Smooth muscle cell (in vitro differentiated cells): ENCODE measurements at regions not wholly inside any gene's neighbourhood (a gene's known extent, or its start where the extent isn't known, plus 50 kb on each side); places are given as distances from the start of the nearest gene placed in this dataset.

ENCODE experiments used
- DNase-seq: peaks from one replicate; lab custom pipeline; 2025; ENCODE audit not compliant: unreplicated experiment; lab: John Stamatoyannopoulos, UW
- H2AFZ ChIP-seq: fragments of 200-600 bp; sonication (generic); 2 replicates; pipeline ENCODE4 v1.6.0; 2016; ENCODE audit warnings: antibody characterized with exemption, low read depth, mild to moderate bottlenecking
- H3F3A ChIP-seq: fragments of 200-600 bp; sonication (generic); 2 replicates; pipeline ENCODE4 v1.6.0; 2017; ENCODE audit warnings: antibody characterized with exemption, low read depth
- H3K27ac ChIP-seq: fragments of 200-600 bp; sonication (generic); 2 replicates; pipeline ENCODE4 v1.5.1; 2016; ENCODE audit warnings: low read depth, mild to moderate bottlenecking
- H3K27me3 ChIP-seq: fragments of 200-600 bp; sonication (generic); 2 replicates; pipeline ENCODE4 v1.6.1; 2016; ENCODE audit warnings: low read depth, mild to moderate bottlenecking
- H3K36me3 ChIP-seq: fragments of 200-600 bp; sonication (generic); 2 replicates; pipeline ENCODE4 v1.5.1; 2016; ENCODE audit warnings: low read depth
- H3K4me1 ChIP-seq: fragments of 200-600 bp; sonication (generic); 2 replicates; pipeline ENCODE4 v1.5.1; 2016; ENCODE audit warnings: low read depth
- H3K4me2 ChIP-seq: fragments of 200-600 bp; sonication (generic); 2 replicates; pipeline ENCODE4 v1.6.0; 2016; ENCODE audit warnings: mild to moderate bottlenecking
- H3K4me3 ChIP-seq: fragments of 200-600 bp; sonication (generic); 2 replicates; pipeline ENCODE4 v1.5.1; 2016; ENCODE audit warnings: mild to moderate bottlenecking
- H3K79me2 ChIP-seq: fragments of 200-600 bp; sonication (generic); 2 replicates; pipeline ENCODE4 v1.6.0; 2016; ENCODE audit warnings: low read depth, mild to moderate bottlenecking
- H3K9ac ChIP-seq: fragments of 200-600 bp; sonication (generic); 2 replicates; pipeline ENCODE4 v1.6.0; 2016; ENCODE audit warnings: low read depth
- H3K9me3 ChIP-seq: fragments of 200-600 bp; sonication (generic); replicated peaks from 2 replicates; pipeline ENCODE4 v1.5.1; 2016; ENCODE audit warnings: low read depth
- H4K20me1 ChIP-seq: fragments of 200-600 bp; sonication (generic); 2 replicates; pipeline ENCODE4 v1.6.0; 2016; ENCODE audit warnings: low read depth
- CTCF ChIP-seq: fragments of 200-600 bp; sonication (generic); IDR thresholded peaks from 2 replicates; pipeline ENCODE4 v1.5.1; 2017; ENCODE audit warnings: borderline replicate concordance, mild to moderate bottlenecking, antibody characterized with exemption; ENCODE audit not compliant: insufficient read depth, poor library complexity, severe bottlenecking
- WGBS: methylation state at CpG from one replicate; pipeline ENCODE4 v1.1.7; 2016; ENCODE audit warnings: low lambda C conversion rate; 5-methylcytosine and 5-hydroxymethylcytosine counted together

DNA sequence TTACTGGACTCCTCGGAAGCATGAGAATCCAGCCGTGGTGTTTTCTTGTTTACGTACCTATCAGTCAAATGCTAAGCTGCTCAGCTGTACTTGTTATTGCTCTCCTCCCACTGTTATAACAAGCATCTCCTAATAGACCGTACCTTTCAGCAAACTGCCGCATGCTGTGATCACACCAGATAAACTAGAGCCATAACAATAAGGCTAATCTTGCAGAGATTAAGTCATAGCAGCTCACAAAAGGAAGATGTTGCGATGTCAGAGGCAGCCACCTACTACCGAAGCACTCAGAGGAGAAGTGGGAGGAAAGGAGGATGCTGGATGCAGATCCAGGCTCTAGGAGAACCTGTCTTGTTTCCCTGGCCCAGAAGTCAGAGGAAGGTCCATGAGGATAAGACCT lies 196.0 kb downstream of the GALC start:
- Histone ChIP-seq H3K27me3 (peaks cover 6% of the 10 kb centered on the region), H3K9me3 (no peaks in the 10 kb centered on the region), H3F3A (no peaks in the 10 kb centered on the region), H3K27ac (no peak overlapping the region), H3K36me3 (no peaks in the 10 kb centered on the region), H3K4me3 (no peak overlapping the region), H3K9ac (no peak overlapping the region), H3K4me1 (no peaks in the 10 kb centered on the region), H3K79me2 (no peaks in the 10 kb centered on the region), H3K4me2 (no peak overlapping the region), H2AFZ (no peak overlapping the region), H4K20me1 (no peaks in the 10 kb centered on the region)
- DNase-seq, result no peak
- TF ChIP-seq CTCF, result no peak
- 73% methylated on average over 7 of the region's 7 CpGs for WGBS

GRCh38 chr14:87794561-87794960 lies 198.4 kb downstream of the GALC start:
- Histone ChIP-seq H3K27ac (no peak overlapping the region), H3K4me2 (no peak overlapping the region), H3K27me3 (peaks cover 6% of the 10 kb centered on the region), H3K9me3 (no peaks in the 10 kb centered on the region), H3K4me3 (no peak overlapping the region), H4K20me1 (no peaks in the 10 kb centered on the region), H3K36me3 (no peaks in the 10 kb centered on the region), H3K4me1 (no peaks in the 10 kb centered on the region), H3F3A (no peaks in the 10 kb centered on the region), H3K9ac (no peak overlapping the region), H2AFZ (no peak overlapping the region), H3K79me2 (no peaks in the 10 kb centered on the region)
- no peak for TF ChIP-seq CTCF
- DNase-seq, result no peak
- 80% methylated on average over 2 of the region's 2 CpGs for WGBS

DNA sequence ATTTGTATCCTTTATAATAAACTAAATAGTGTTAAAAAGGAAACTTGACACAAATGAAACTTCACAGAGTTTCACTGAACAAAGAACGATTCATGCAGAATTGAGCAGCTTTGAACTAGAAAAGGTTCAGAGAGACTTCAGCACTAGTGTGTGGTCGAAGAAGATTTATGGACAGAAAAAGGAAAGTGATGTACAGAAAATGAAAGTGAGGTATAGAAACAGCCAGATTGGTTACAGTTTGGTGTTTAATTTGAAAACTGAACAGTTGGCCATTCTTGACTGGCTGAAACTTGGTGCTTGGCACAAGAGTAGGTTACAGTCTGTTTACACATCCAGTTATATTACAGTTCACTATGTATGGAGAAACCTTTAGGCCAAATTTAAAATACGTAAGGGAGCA lies 207.1 kb downstream of the GALC start:
- no peaks in the 10 kb centered on the region for H3K36me3 ChIP-seq
- no peak overlapping the region for H3K4me2 ChIP-seq
- no peak overlapping the region for H3K4me3 ChIP-seq
- 87% methylated on average over 3 of the region's 3 CpGs for WGBS
- no peaks in the 10 kb centered on the region for H3K27me3 ChIP-seq
- no peak overlapping the region for H3K9ac ChIP-seq
- no peaks in the 10 kb centered on the region for H3K9me3 ChIP-seq
- H3K79me2 ChIP-seq, result no peaks in the 10 kb centered on the region
- no peak overlapping the region for H2AFZ ChIP-seq
- H3K4me1 ChIP-seq, result peaks cover 7% of the 10 kb centered on the region
- no peaks in the 10 kb centered on the region for H3F3A ChIP-seq
- TF ChIP-seq CTCF, result no peak
- H3K27ac ChIP-seq, result no peak overlapping the region
- DNase-seq, result no peak
- no peaks in the 10 kb centered on the region for H4K20me1 ChIP-seq

- H3K4me3 ChIP-seq, result no peak overlapping the region
- H3K36me3 ChIP-seq, result no peaks in the 10 kb centered on the region
- peaks cover 7% of the 10 kb centered on the region for H3K4me1 ChIP-seq
- H3F3A ChIP-seq, result no peaks in the 10 kb centered on the region
- H3K27ac ChIP-seq, result no peak overlapping the region
- no peaks in the 10 kb centered on the region for H3K9me3 ChIP-seq
- no peak overlapping the region for H2AFZ ChIP-seq
- H3K79me2 ChIP-seq, result no peaks in the 10 kb centered on the region
- H3K4me2 ChIP-seq, result no peak overlapping the region
- DNase-seq, result no peak
- H3K9ac ChIP-seq, result no peak overlapping the region
- no peaks in the 10 kb centered on the region for H3K27me3 ChIP-seq
- whole genome bisulfite sequencing, result 90% methylated on average over 1 of the region's 1 CpG
- no peaks in the 10 kb centered on the region for H4K20me1 ChIP-seq
- TF ChIP-seq CTCF, result no peak
Observed at GRCh38 chr14:87784386-87784785, 208.6 kb downstream of the GALC start.
